BJ (cell line): ENCODE measurements at regions not wholly inside any gene's neighbourhood (a gene's known extent, or its start where the extent isn't known, plus 50 kb on each side); places are given as distances from the start of the nearest gene placed in this dataset.
"Not testable (repeated sequence)": the region's sequence is repeated elsewhere in the genome, so short reads cannot be mapped to it uniquely, and the experiment has no call there.

ENCODE experiments used
- CTCF ChIA-PET: fragments of 350-600 bp; formaldehyde crosslinking; extraction: SDS; loops from one replicate; lab custom pipeline; 2021; ENCODE audit warnings: antibody characterized with exemption, inconsistent platforms; lab: Yijun Ruan, JAX
- POLR2A ChIA-PET: fragments of 300-600 bp; sonication (Branson Sonifier 250); formaldehyde crosslinking; extraction: SDS; loops from one replicate; lab custom pipeline; 2021; ENCODE audit warnings: antibody characterized with exemption; lab: Charles Lee
- DNase-seq: peaks from one replicate; pipeline ENCODE4 v3.0.0-alpha.2; 2011; ENCODE audit warnings: low read depth
- H3K27me3 ChIP-seq: 2 replicates; pipeline ENCODE4 v1.6.0; 2011; ENCODE audit warnings: low read length; ENCODE audit not compliant: control insufficient read depth, insufficient read depth
- H3K36me3 ChIP-seq: 2 replicates; pipeline ENCODE4 v1.5.1; 2011; ENCODE audit warnings: low read length; ENCODE audit not compliant: control insufficient read depth, insufficient read depth
- H3K4me3 ChIP-seq: 2 replicates; pipeline ENCODE4 v1.5.1; 2011; ENCODE audit warnings: low read depth, mild to moderate bottlenecking, control low read depth, low read length
- TF ChIP-seq, protein P1 (sequence below): IDR thresholded peaks from 2 replicates; pipeline ENCODE4 v1.5.1; 2011; ENCODE audit warnings: low read depth, mild to moderate bottlenecking, control low read depth, inconsistent platforms, low read length, moderate library complexity; ENCODE audit not compliant: insufficient read depth

GRCh38 chr5:7117961-7118360 lies 278.0 kb upstream of the ADCY2 start:
- ChIA-PET POLR2A (no interaction called here), CTCF (no interaction called here)
- Histone ChIP-seq H3K27me3 (no peaks in the 10 kb centered on the region), H3K36me3 (no peaks in the 10 kb centered on the region), H3K4me3 (no peak overlapping the region)
- TF ChIP-seq, protein P1, sequence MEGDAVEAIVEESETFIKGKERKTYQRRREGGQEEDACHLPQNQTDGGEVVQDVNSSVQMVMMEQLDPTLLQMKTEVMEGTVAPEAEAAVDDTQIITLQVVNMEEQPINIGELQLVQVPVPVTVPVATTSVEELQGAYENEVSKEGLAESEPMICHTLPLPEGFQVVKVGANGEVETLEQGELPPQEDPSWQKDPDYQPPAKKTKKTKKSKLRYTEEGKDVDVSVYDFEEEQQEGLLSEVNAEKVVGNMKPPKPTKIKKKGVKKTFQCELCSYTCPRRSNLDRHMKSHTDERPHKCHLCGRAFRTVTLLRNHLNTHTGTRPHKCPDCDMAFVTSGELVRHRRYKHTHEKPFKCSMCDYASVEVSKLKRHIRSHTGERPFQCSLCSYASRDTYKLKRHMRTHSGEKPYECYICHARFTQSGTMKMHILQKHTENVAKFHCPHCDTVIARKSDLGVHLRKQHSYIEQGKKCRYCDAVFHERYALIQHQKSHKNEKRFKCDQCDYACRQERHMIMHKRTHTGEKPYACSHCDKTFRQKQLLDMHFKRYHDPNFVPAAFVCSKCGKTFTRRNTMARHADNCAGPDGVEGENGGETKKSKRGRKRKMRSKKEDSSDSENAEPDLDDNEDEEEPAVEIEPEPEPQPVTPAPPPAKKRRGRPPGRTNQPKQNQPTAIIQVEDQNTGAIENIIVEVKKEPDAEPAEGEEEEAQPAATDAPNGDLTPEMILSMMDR: no peak
- DNase-seq: no peak

DNA sequence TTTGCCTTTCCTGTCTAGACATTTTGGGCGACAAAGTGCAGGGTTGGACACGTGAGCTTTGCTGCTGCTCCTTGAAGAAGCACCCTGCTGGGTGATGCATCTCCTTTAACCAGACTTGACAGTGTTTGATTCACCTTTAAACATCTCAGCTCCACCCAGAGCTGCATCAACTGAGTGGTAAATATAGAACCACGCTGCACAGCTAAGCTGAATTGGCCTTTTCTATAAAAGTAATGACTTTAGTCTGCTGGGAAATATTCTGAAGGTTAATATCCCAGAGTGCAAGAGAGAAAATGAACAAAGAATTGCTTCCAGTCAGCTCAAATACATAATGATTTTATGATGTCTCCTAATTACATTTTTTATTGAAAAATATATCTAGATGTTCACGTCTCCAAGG lies 264.3 kb upstream of the ADCY2 start:
- H3K4me3 ChIP-seq: no peak overlapping the region
- no peaks in the 10 kb centered on the region for H3K36me3 ChIP-seq
- no peaks in the 10 kb centered on the region for H3K27me3 ChIP-seq
- TF ChIP-seq, protein P1: no peak
- POLR2A ChIA-PET: no interaction called here
- no peak for DNase-seq
- CTCF ChIA-PET: no interaction called here

- Histone ChIP-seq H3K36me3 (no peaks in the 10 kb centered on the region), H3K4me3 (no peak overlapping the region), H3K27me3 (no peaks in the 10 kb centered on the region)
- TF ChIP-seq, protein P1: no peak
- CTCF ChIA-PET: no interaction called here
- DNase-seq: no peak
- POLR2A ChIA-PET: no interaction called here
Observed at GRCh38 chr5:7146886-7147285, 249.1 kb upstream of the ADCY2 start.

- CTCF ChIA-PET: no interaction called here
- no peaks in the 10 kb centered on the region for H3K36me3 ChIP-seq
- no peak overlapping the region for H3K4me3 ChIP-seq
- POLR2A ChIA-PET: no interaction called here
- H3K27me3 ChIP-seq: no peaks in the 10 kb centered on the region
- no peak for DNase-seq
- TF ChIP-seq, protein P1: no peak
Observed at GRCh38 chr5:7157083-7157482, 238.9 kb upstream of the ADCY2 start.

GRCh38 chr5:7169240-7169878 lies 226.6 kb upstream of the ADCY2 start:
- ChIA-PET POLR2A (no interaction called here), CTCF (no interaction called here)
- no peak overlapping the region for H3K4me3 ChIP-seq
- TF ChIP-seq, protein P1: no peak
- H3K36me3 ChIP-seq: no peaks in the 10 kb centered on the region
- DNase-seq: no peak
- no peaks in the 10 kb centered on the region for H3K27me3 ChIP-seq

GRCh38 chr5:7170785-7171184 lies 225.2 kb upstream of the ADCY2 start:
- H3K4me3 ChIP-seq, DNase-seq, CTCF ChIA-PET, POLR2A ChIA-PET, H3K36me3 ChIP-seq, H3K27me3 ChIP-seq: not testable (repeated sequence)
